SH-SY5Y (cell line): ENCODE measurements at regions not wholly inside any gene's neighbourhood (a gene's known extent, or its start where the extent isn't known, plus 50 kb on each side); places are given as distances from the start of the nearest gene placed in this dataset.

Source experiments
- GATA2 ChIP-seq: IDR thresholded peaks from 2 replicates; pipeline ENCODE4 v1.6.1; 2011; ENCODE audit warnings: mild to moderate bottlenecking, low read depth, low read length
- GATA3 ChIP-seq: IDR thresholded peaks from 2 replicates; pipeline ENCODE4 v1.6.1; 2011; ENCODE audit warnings: low read depth, mild to moderate bottlenecking, low read length, moderate library complexity

DNA sequence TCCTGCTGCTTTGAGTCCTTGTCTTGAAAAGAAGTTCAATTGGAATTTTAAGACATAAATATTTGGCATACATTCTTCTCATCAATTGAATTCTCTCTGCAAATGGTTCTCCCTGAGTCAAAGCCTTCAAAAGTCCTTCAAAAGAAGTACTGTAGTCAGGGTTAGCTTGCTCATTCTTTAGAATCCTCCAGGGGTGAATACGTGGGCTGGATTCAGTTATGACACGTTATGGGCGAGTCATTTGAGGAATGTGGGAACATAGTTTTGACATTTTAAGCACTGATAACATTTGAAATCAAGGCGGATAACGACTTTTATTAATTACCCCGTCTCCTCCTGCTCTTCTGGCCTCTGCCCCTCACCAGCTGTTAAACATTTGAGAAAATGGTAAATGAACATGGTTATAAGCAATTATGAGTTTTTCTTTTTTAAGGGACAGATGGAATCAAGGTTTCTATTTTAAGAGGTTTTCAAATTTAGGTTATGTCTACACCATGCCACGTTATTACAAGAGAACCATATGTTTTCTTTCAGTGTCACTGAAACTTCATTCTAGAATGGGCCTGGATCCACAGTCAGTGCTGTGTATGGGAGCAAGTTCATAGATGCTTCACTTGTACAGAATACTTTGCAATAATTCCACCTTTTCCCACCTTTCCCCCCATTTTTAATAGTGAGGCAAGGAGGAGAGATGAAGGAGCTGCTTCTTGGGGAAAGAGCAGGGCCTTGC, 273.1 kb downstream of the TSN start:
- TF ChIP-seq GATA2 = no peak
- no peak for TF ChIP-seq GATA3
